HK-2 (cell line): ENCODE measurements at regions not wholly inside any gene's neighbourhood (a gene's known extent, or its start where the extent isn't known, plus 50 kb on each side); places are given as distances from the start of the nearest gene placed in this dataset.
"Not testable (repeated sequence)": the region's sequence is repeated elsewhere in the genome, so short reads cannot be mapped to it uniquely, and the experiment has no call there.

Experiments used
- DNase-seq: peaks from one replicate; pipeline ENCODE4 v3.0.0-alpha.2; 2018; ENCODE audit not compliant: unreplicated experiment

- DNase-seq: no peak
These were observed 150.8 kb downstream of the RBMX2 start for GRCh38 chrX:130552444-130553073.

GRCh38 chrX:130555341-130555740 lies 153.6 kb downstream of the RBMX2 start:
- DNase-seq: no peak

GRCh38 chrX:130555757-130556156 lies 154.0 kb downstream of the RBMX2 start:
- no peak for DNase-seq

GRCh38 chrX:130556951-130557350 lies 155.2 kb downstream of the RBMX2 start:
- DNase-seq: no peak

GRCh38 chrX:130560544-130560943 lies 158.8 kb downstream of the RBMX2 start:
- DNase-seq: no peak

GRCh38 chrX:130561930-130562329 lies 160.1 kb downstream of the RBMX2 start:
- no peak for DNase-seq

GRCh38 chrX:130563476-130563875 lies 161.7 kb downstream of the RBMX2 start:
- peak; percentile 27 for DNase-seq

- DNase-seq: no peak
These were observed 164.4 kb downstream of the RBMX2 start for GRCh38 chrX:130566028-130566683.

- DNase-seq: not testable (repeated sequence)
These were observed 171.2 kb downstream of the RBMX2 start for GRCh38 chrX:130573030-130573429.
